H9 (cell line): ENCODE measurements at regions not wholly inside any gene's neighbourhood (a gene's known extent, or its start where the extent isn't known, plus 50 kb on each side); places are given as distances from the start of the nearest gene placed in this dataset.

Experiments
- DNase-seq: peaks from one replicate; pipeline ENCODE4 v3.0.0-alpha.2; 2017
- H2AFZ ChIP-seq: one replicate; pipeline ENCODE4 v1.6.1; 2013; ENCODE audit warnings: mild to moderate bottlenecking, low read length, control low read depth, moderate library complexity
- H2AK5ac ChIP-seq: 2 replicates; pipeline ENCODE4 v1.6.1; 2013; ENCODE audit warnings: low read length, control low read depth, mixed read lengths; ENCODE audit not compliant: insufficient read length
- H2BK120ac ChIP-seq: one replicate; pipeline ENCODE4 v1.6.1; 2013; ENCODE audit warnings: low read depth, mild to moderate bottlenecking, low read length, control low read depth, inconsistent platforms; ENCODE audit not compliant: poor library complexity, severe bottlenecking
- H2BK12ac ChIP-seq: 2 replicates; pipeline ENCODE4 v1.6.1; 2013; ENCODE audit warnings: low read length, control low read depth, mixed read lengths, low read depth; ENCODE audit not compliant: insufficient read length
- H2BK15ac ChIP-seq: 2 replicates; pipeline ENCODE4 v1.6.1; 2013; ENCODE audit warnings: low read depth, low read length, control low read depth
- H2BK20ac ChIP-seq: one replicate; pipeline ENCODE4 v1.6.1; 2013; ENCODE audit warnings: low read depth, mild to moderate bottlenecking, low read length, control low read depth, inconsistent platforms; ENCODE audit not compliant: poor library complexity, severe bottlenecking
- H2BK5ac ChIP-seq: 2 replicates; pipeline ENCODE4 v1.6.1; 2013; ENCODE audit warnings: low read length, control low read depth, mixed read lengths; ENCODE audit not compliant: insufficient read length
- H3K14ac ChIP-seq: 2 replicates; pipeline ENCODE4 v1.6.1; 2013; ENCODE audit warnings: low read length, control low read depth; ENCODE audit not compliant: insufficient read depth
- H3K18ac ChIP-seq: 2 replicates; pipeline ENCODE4 v1.6.1; 2013; ENCODE audit warnings: low read depth, mild to moderate bottlenecking, mixed read lengths, low read length, control low read depth; ENCODE audit not compliant: insufficient read length
- H3K23ac ChIP-seq: 2 replicates; pipeline ENCODE4 v1.6.1; 2013; ENCODE audit warnings: low read length, control low read depth, mixed read lengths, low read depth; ENCODE audit not compliant: insufficient read length
- H3K23me2 ChIP-seq: 2 replicates; pipeline ENCODE4 v1.6.1; 2013; ENCODE audit warnings: low read depth, mild to moderate bottlenecking, mixed read lengths, low read length, control low read depth; ENCODE audit not compliant: insufficient read length, poor library complexity, severe bottlenecking
- H3K27ac ChIP-seq: 2 replicates; pipeline ENCODE4 v1.5.1; 2013; ENCODE audit warnings: low read length, control low read depth, mixed read lengths, low read depth; ENCODE audit not compliant: insufficient read length
- H3K27me3 ChIP-seq: 2 replicates; pipeline ENCODE4 v1.6.1; 2013; ENCODE audit warnings: low read length, control low read depth, inconsistent platforms; ENCODE audit not compliant: insufficient read depth
- H3K4ac ChIP-seq: 2 replicates; pipeline ENCODE4 v1.6.1; 2013; ENCODE audit warnings: low read depth, mild to moderate bottlenecking, control low read depth, inconsistent platforms, low read length, moderate library complexity
- H3K4me1 ChIP-seq: 2 replicates; pipeline ENCODE4 v1.6.1; 2013; ENCODE audit warnings: low read length, control low read depth, inconsistent platforms; ENCODE audit not compliant: insufficient read depth
- H3K4me2 ChIP-seq: 2 replicates; pipeline ENCODE4 v1.6.1; 2013; ENCODE audit warnings: low read length, control low read depth, mixed read lengths; ENCODE audit not compliant: insufficient read length, insufficient read depth
- H3K56ac ChIP-seq: 2 replicates; pipeline ENCODE4 v1.6.1; 2013; ENCODE audit warnings: low read depth, mild to moderate bottlenecking, mixed read lengths, low read length, control low read depth; ENCODE audit not compliant: insufficient read length
- H3K79me1 ChIP-seq: 2 replicates; pipeline ENCODE4 v1.6.1; 2013; ENCODE audit warnings: low read depth, mild to moderate bottlenecking, moderate library complexity, low read length, control low read depth, inconsistent platforms; ENCODE audit not compliant: insufficient read depth, poor library complexity, severe bottlenecking
- H3K79me2 ChIP-seq: 2 replicates; pipeline ENCODE4 v1.6.1; 2013; ENCODE audit warnings: low read length, control low read depth, inconsistent platforms; ENCODE audit not compliant: insufficient read depth
- H3K9ac ChIP-seq: 2 replicates; pipeline ENCODE4 v1.6.1; 2013; ENCODE audit warnings: low read length, control low read depth, mixed read lengths; ENCODE audit not compliant: insufficient read length; ENCODE audit errors: extremely low read depth
- H3K9me3 ChIP-seq: one replicate; pipeline ENCODE4 v1.6.1; 2013; ENCODE audit warnings: low read depth, low read length, inconsistent platforms; ENCODE audit not compliant: control insufficient read depth
- H3T11ph ChIP-seq: one replicate; pipeline ENCODE4 v1.6.1; 2013; ENCODE audit warnings: mild to moderate bottlenecking, low read length, control low read depth, inconsistent platforms
- H4K20me1 ChIP-seq: one replicate; pipeline ENCODE4 v1.6.1; 2013; ENCODE audit not compliant: control insufficient read depth, insufficient read length, insufficient read depth
- H4K5ac ChIP-seq: 2 replicates; pipeline ENCODE4 v1.6.1; 2013; ENCODE audit warnings: low read depth, mild to moderate bottlenecking, mixed read lengths, low read length, control low read depth; ENCODE audit not compliant: insufficient read length
- H4K8ac ChIP-seq: replicated peaks from 2 replicates; pipeline ENCODE4 v1.6.1; 2013; ENCODE audit warnings: low read length, control low read depth, mixed read lengths, low read depth; ENCODE audit not compliant: insufficient read length
- H4K91ac ChIP-seq: 2 replicates; pipeline ENCODE4 v1.6.1; 2013; ENCODE audit warnings: low read depth, mild to moderate bottlenecking, moderate library complexity, mixed read lengths, low read length, control low read depth; ENCODE audit not compliant: insufficient read length
- H3K27ac Mint-ChIP-seq, 3 experiments: 2 replicates in 2 of 3; 3 replicates in 1 of 3; pipeline ENCODE4 v1.8.0; 2020 to 2021; ENCODE audit warnings: mixed read lengths in 3 of 3, mild to moderate bottlenecking in 1 of 3, moderate library complexity in 1 of 3
- H3K27me3 Mint-ChIP-seq: 2 replicates; pipeline ENCODE4 v1.8.0; 2021; ENCODE audit warnings: low read depth, mild to moderate bottlenecking, moderate library complexity, mixed read lengths
- H3K36me3 Mint-ChIP-seq, 3 experiments: 2 replicates in 2 of 3; 3 replicates in 1 of 3; pipeline ENCODE4 v1.8.0; 2020 to 2021; ENCODE audit warnings: low read depth in 3 of 3, mixed read lengths in 3 of 3; ENCODE audit not compliant: insufficient read depth in 1 of 3
- H3K4me1 Mint-ChIP-seq, 2 experiments: 2 replicates each; pipeline ENCODE4 v1.8.0; 2020; ENCODE audit warnings: mixed read lengths in 2 of 2
- H3K4me3 Mint-ChIP-seq, 2 experiments: 2 replicates in 1 of 2; 3 replicates in 1 of 2; pipeline ENCODE4 v1.8.0; 2020 to 2021; ENCODE audit warnings: mild to moderate bottlenecking in 2 of 2, mixed read lengths in 2 of 2, moderate library complexity in 1 of 2
- H3K9me3 Mint-ChIP-seq, 2 experiments: 2 replicates in 1 of 2; 3 replicates in 1 of 2; pipeline ENCODE4 v1.8.0; 2020; ENCODE audit warnings: mild to moderate bottlenecking in 2 of 2, mixed read lengths in 2 of 2, moderate library complexity in 1 of 2
- WGBS: extraction: QIAGEN DNeasy Blood & Tissue Kit; methylation state at CpG from one replicate; pipeline ENCODE4 v1.1.7; 2013; ENCODE audit warnings: missing lambda C conversion rate, low lambda C conversion rate, mixed read lengths; ENCODE audit not compliant: insufficient read length; ENCODE audit errors: extremely low coverage; 5-methylcytosine and 5-hydroxymethylcytosine counted together
- TF ChIP-seq, protein P1 (sequence below): fragments of 200-600 bp; sonication (generic); conservative IDR thresholded peaks from 3 replicates; pipeline ENCODE4 v1.8.0; 2021; ENCODE audit warnings: antibody characterized with exemption, mild to moderate bottlenecking

DNA sequence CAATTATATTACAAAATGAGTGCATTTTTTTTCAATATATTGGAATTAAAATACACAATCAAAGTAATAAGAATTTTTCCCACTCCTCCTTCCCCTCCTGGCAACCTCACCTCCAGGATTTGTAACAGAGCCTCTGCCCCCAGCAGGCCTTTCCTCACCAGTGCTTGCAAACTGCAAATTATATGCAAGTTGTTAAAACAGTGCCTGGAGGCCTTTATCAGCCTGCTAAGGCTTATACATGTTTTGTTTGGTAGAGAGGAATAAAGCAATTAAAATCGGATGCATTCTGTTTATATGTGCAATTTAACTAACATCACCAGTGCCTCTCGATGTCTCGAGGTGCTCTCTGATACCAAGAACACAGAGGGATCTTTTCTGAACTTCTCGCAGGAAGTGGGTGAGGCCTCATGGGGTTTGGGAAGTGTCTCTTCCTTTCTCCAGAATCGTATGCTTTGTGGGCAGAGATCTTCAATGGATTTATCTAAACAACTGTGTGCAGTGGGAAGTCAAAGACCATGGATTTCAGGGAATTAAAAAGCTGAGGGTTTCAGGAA, 186.8 kb downstream of the CDH26 start:
- Histone ChIP-seq H3K4ac (no peak overlapping the region), H3K18ac (no peak overlapping the region), H2BK5ac (no peak overlapping the region), H3K14ac (no peak overlapping the region), H2BK120ac (no peak overlapping the region), H2AFZ (no peak overlapping the region), H3K23ac (no peak overlapping the region), H3T11ph (no peak overlapping the region), H2BK20ac (no peak overlapping the region), H3K4me2 (no peak overlapping the region), H3K79me2 (no peaks in the 10 kb centered on the region), H4K8ac (no peak overlapping the region), H2BK15ac (no peak overlapping the region), H2AK5ac (no peak overlapping the region), H3K56ac (no peak overlapping the region), H3K79me1 (no peaks in the 10 kb centered on the region), H3K9ac (no peak overlapping the region), H2BK12ac (no peak overlapping the region), H3K4me1 (no peaks in the 10 kb centered on the region), H3K23me2 (no peaks in the 10 kb centered on the region), H4K20me1 (no peaks in the 10 kb centered on the region), H3K27me3 (no peaks in the 10 kb centered on the region), H3K27ac (no peak overlapping the region), H4K5ac (no peak overlapping the region), H3K9me3 (no peaks in the 10 kb centered on the region), H4K91ac (no peak overlapping the region)
- Mint-ChIP-seq H3K4me3 (no peak overlapping the region), H3K9me3 (peaks cover 7 to 10% of the 10 kb centered on the region in 2 experiments; a peak in 4 of 5 replicates), H3K36me3 (no peaks in the 10 kb centered on the region; a peak in 1 of 7 replicates), H3K27ac (no peak overlapping the region), H3K4me1 (peaks cover 6 to 13% of the 10 kb centered on the region in 2 experiments; a peak in 2 of 4 replicates), H3K27me3 (peaks cover 16% of the 10 kb centered on the region)
- WGBS = no CpG with 5 or more reads among the region's 5 CpGs
- TF ChIP-seq, protein P1, sequence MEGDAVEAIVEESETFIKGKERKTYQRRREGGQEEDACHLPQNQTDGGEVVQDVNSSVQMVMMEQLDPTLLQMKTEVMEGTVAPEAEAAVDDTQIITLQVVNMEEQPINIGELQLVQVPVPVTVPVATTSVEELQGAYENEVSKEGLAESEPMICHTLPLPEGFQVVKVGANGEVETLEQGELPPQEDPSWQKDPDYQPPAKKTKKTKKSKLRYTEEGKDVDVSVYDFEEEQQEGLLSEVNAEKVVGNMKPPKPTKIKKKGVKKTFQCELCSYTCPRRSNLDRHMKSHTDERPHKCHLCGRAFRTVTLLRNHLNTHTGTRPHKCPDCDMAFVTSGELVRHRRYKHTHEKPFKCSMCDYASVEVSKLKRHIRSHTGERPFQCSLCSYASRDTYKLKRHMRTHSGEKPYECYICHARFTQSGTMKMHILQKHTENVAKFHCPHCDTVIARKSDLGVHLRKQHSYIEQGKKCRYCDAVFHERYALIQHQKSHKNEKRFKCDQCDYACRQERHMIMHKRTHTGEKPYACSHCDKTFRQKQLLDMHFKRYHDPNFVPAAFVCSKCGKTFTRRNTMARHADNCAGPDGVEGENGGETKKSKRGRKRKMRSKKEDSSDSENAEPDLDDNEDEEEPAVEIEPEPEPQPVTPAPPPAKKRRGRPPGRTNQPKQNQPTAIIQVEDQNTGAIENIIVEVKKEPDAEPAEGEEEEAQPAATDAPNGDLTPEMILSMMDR = no peak
- DNase-seq = no peak
